Heart left ventricle (tissue), 13 donors: ENCODE measurements at regions not wholly inside any gene's neighbourhood (a gene's known extent, or its start where the extent isn't known, plus 50 kb on each side); places are given as distances from the start of the nearest gene placed in this dataset.

ENCODE experiments used
- POLR2A ChIP-seq, 2 donors: fragments of 450-650 bp; IDR thresholded peaks; one replicate each; pipeline ENCODE4 v1.6.1; 2017; ENCODE audit warnings: antibody characterized with exemption in 2 of 2, mild to moderate bottlenecking in 2 of 2, moderate library complexity in 2 of 2
- TF ChIP-seq, protein P1 (sequence below), 12 donors: fragments of 200-600 bp; sonication (generic) in 4 of 12; IDR thresholded peaks; one replicate each; pipeline versions ENCODE4 v1.5.0 to v1.8.0; 2018 to 2022; ENCODE audit warnings: antibody characterized with exemption in 12 of 12, mild to moderate bottlenecking in 5 of 12
- donor health status: ischemic (EF 13 %, LVEDD 7.1; RV severe dilation, severe dysfunction).
- donor health status: DM: no; HTN: yes; CAD: no.
- donor health status: DM: no; HTN: no; CAD: no.
- donor health status: ischemic (EF 25% LVEDD 6.9; RV normal size, moderate dysfunction).
- donor health status: ischemic (EF 25% LVEDD 5.7; RV mildly dilated, moderate dysfunction).
- donor health status: ischemic (EF 35%, LVEDD 5.7; RV mildly dilated, moderate dysfunction).
- donor health status: nonischemic (EF 11% LVEDD 7.7; RV severe dilation, severe dysfunction).
- donor health status: DM: yes; HTN: yes; CAD: no.
- donor health status: PGD.
- donor health status: ischemic (EF 29% LVEDD 5.4; RV normal size, mild dysfunction).
- donor health status: nonischemic (EF 23%, LVEDD 6.1; RV moderate dilation, normal function).

DNA sequence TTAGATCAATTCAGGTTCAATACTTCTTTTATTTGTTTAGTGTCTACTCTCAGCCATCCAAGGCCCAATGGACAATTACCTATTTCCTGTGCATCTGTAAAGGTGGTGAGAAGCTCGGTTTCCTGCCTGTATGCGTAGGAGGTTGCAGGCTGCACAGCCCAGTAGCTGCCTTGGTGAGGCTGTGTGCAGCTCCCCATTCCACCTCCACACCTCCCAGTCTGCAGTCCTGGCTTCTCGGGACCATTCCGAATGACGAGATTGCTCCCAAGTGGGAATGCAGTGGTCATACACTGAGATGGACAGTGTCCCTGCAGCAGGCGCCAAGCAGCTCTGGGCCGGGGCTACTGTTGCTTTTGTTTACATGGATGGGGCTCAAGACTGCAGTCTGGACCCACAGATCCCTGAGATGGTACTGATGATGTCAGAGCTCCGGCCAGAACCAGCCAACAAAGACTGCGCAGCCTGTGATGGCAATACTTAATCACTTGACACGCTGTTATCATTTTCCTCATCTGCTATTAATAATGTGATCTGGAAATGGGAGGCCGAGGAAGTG, 206.1 kb upstream of the IRX1 start:
- TF ChIP-seq, protein P1, sequence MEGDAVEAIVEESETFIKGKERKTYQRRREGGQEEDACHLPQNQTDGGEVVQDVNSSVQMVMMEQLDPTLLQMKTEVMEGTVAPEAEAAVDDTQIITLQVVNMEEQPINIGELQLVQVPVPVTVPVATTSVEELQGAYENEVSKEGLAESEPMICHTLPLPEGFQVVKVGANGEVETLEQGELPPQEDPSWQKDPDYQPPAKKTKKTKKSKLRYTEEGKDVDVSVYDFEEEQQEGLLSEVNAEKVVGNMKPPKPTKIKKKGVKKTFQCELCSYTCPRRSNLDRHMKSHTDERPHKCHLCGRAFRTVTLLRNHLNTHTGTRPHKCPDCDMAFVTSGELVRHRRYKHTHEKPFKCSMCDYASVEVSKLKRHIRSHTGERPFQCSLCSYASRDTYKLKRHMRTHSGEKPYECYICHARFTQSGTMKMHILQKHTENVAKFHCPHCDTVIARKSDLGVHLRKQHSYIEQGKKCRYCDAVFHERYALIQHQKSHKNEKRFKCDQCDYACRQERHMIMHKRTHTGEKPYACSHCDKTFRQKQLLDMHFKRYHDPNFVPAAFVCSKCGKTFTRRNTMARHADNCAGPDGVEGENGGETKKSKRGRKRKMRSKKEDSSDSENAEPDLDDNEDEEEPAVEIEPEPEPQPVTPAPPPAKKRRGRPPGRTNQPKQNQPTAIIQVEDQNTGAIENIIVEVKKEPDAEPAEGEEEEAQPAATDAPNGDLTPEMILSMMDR (IDR thresholded peaks at IDR 0.05) = no peak
- TF ChIP-seq POLR2A (IDR thresholded peaks at IDR 0.05) = no peak
